Right atrium auricular region (tissue), 2 donors: ENCODE measurements at regions not wholly inside any gene's neighbourhood (a gene's known extent, or its start where the extent isn't known, plus 50 kb on each side); places are given as distances from the start of the nearest gene placed in this dataset.

Experiments used
- DNase-seq: peaks from one replicate; pipeline ENCODE4 v3.0.0-alpha.2; 2019; ENCODE audit warnings: low spot score
- H3K27ac ChIP-seq, 2 donors: fragments of 200-600 bp; sonication (generic); 1 replicate in 1 of 2; 2 replicates in 1 of 2; pipeline ENCODE4 v1.5.1; 2016 to 2019
- H3K27me3 ChIP-seq, 2 donors: fragments of 200-600 bp; sonication (generic); one replicate each; pipeline versions ENCODE4 v1.5.1 to v1.6.0; 2017 to 2019
- H3K36me3 ChIP-seq: fragments of 200-600 bp; sonication (generic); one replicate; pipeline ENCODE4 v1.5.1; 2016
- H3K4me1 ChIP-seq, 2 donors: fragments of 200-600 bp; sonication (generic); one replicate each; pipeline versions ENCODE4 v1.5.1 to v1.6.0; 2017 to 2019
- H3K4me3 ChIP-seq, 2 donors: fragments of 200-600 bp; sonication (generic); 1 replicate in 1 of 2; 2 replicates in 1 of 2; pipeline ENCODE4 v1.5.1; 2017 to 2019; ENCODE audit warnings: mild to moderate bottlenecking in 1 of 2, moderate library complexity in 1 of 2
- H3K9me3 ChIP-seq, 2 donors: fragments of 200-600 bp; sonication (generic); one replicate each; pipeline ENCODE4 v1.5.1; 2019
- TF ChIP-seq, protein P1 (sequence below), 2 donors: fragments of 200-600 bp; sonication (generic); IDR thresholded peaks; one replicate each; pipeline ENCODE4 v1.5.1; 2019; ENCODE audit warnings: antibody characterized with exemption in 2 of 2

GRCh38 chr2:121862286-121862685, 106.8 kb downstream of the TSN start:
- H3K4me3 ChIP-seq = no peak overlapping the region
- no peak overlapping the region for H3K27ac ChIP-seq
- no peak for DNase-seq
- TF ChIP-seq, protein P1, sequence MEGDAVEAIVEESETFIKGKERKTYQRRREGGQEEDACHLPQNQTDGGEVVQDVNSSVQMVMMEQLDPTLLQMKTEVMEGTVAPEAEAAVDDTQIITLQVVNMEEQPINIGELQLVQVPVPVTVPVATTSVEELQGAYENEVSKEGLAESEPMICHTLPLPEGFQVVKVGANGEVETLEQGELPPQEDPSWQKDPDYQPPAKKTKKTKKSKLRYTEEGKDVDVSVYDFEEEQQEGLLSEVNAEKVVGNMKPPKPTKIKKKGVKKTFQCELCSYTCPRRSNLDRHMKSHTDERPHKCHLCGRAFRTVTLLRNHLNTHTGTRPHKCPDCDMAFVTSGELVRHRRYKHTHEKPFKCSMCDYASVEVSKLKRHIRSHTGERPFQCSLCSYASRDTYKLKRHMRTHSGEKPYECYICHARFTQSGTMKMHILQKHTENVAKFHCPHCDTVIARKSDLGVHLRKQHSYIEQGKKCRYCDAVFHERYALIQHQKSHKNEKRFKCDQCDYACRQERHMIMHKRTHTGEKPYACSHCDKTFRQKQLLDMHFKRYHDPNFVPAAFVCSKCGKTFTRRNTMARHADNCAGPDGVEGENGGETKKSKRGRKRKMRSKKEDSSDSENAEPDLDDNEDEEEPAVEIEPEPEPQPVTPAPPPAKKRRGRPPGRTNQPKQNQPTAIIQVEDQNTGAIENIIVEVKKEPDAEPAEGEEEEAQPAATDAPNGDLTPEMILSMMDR (IDR thresholded peaks at IDR 0.05) = no peak
- no peaks in the 10 kb centered on the region for H3K36me3 ChIP-seq
- no peaks in the 10 kb centered on the region for H3K9me3 ChIP-seq
- no peaks in the 10 kb centered on the region for H3K27me3 ChIP-seq
- no peaks in the 10 kb centered on the region for H3K4me1 ChIP-seq

GRCh38 chr2:121865914-121866313, 110.5 kb downstream of the TSN start:
- no peak overlapping the region for H3K27ac ChIP-seq
- DNase-seq = no peak
- no peaks in the 10 kb centered on the region for H3K27me3 ChIP-seq

DNA sequence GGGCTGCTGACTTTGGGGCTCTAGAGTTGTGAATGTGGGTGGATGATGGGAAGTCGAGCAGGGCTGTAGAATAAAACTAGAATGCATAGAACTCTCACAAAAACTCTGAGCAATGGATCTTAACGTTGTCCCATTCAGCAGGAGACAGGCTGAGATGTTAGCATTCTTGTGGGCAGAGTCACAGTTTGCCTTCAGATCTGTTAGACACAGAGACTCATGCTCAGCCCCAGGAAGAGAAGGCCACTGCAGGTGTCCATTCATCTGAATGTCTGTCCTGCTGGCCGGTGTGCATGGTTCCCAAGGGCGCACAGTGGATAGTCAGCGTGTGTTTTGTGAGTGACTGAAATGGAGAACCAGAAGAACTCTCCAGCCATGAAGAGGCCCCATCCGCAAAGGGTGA, 111.3 kb downstream of the TSN start:
- no peak overlapping the region for H3K4me3 ChIP-seq
- no peaks in the 10 kb centered on the region for H3K4me1 ChIP-seq
- no peaks in the 10 kb centered on the region for H3K27me3 ChIP-seq
- no peaks in the 10 kb centered on the region for H3K36me3 ChIP-seq
- TF ChIP-seq, protein P1 (IDR thresholded peaks at IDR 0.05) = no peak
- H3K9me3 ChIP-seq = no peaks in the 10 kb centered on the region
- DNase-seq = no peak
- H3K27ac ChIP-seq = no peak overlapping the region

More at GRCh38 chr2:121865914-121866313, 110.5 kb downstream of the TSN start:
- no peaks in the 10 kb centered on the region for H3K4me1 ChIP-seq
- no peaks in the 10 kb centered on the region for H3K36me3 ChIP-seq
- H3K9me3 ChIP-seq = no peaks in the 10 kb centered on the region
- no peak overlapping the region for H3K4me3 ChIP-seq
- TF ChIP-seq, protein P1 (IDR thresholded peaks at IDR 0.05) = no peak

DNA sequence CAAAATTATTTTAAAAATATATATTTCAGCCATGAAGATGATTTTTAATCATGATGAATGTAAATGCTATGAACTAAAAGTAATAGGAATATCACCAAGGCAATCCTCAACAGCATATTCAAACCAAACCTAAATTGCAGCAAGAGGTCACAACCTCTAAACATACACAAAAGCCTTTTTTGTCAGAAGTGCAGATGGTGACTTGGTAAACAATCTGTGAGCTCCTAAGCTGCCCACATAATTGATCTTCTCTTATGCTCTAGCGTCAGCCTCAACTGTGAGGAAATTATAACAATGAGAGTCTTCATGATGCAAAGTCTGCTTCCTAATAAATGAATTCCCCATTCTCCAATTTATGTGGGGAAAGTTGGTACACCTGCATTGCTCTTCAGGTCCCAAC, 113.2 kb downstream of the TSN start:
- Histone ChIP-seq H3K4me3 (no peak overlapping the region), H3K4me1 (no peaks in the 10 kb centered on the region), H3K9me3 (no peaks in the 10 kb centered on the region), H3K27me3 (no peaks in the 10 kb centered on the region), H3K36me3 (no peaks in the 10 kb centered on the region), H3K27ac (no peak overlapping the region)
- TF ChIP-seq, protein P1 (IDR thresholded peaks at IDR 0.05) = no peak
- DNase-seq = no peak

- DNase-seq = no peak
- Histone ChIP-seq H3K27ac (no peak overlapping the region), H3K4me3 (no peak overlapping the region), H3K36me3 (no peaks in the 10 kb centered on the region), H3K9me3 (no peaks in the 10 kb centered on the region), H3K27me3 (no peaks in the 10 kb centered on the region), H3K4me1 (no peaks in the 10 kb centered on the region)
- TF ChIP-seq, protein P1 (IDR thresholded peaks at IDR 0.05) = no peak
Observed at GRCh38 chr2:121869363-121869762, 113.9 kb downstream of the TSN start.

DNA sequence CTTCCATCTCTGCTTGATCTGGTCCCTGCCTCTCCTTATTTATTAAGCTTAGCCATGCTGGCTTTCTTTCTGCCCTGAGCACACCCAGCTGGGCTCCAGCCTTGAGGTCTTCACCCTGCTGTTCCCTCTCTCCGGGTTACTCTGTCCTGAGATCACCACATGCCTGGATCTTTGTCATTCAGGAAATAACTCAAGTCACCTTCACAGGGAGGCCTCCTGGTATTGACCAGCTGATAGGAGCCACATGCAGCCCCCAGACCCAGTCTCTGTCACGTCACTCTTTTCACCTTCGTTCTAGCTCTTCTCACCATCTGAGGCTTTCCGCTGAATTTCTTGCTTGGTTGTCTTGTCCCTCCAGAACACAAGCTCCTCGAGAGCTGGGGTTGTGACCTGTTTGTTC, 114.4 kb downstream of the TSN start:
- no peaks in the 10 kb centered on the region for H3K27me3 ChIP-seq
- no peak overlapping the region for H3K27ac ChIP-seq
- DNase-seq = no peak
- no peaks in the 10 kb centered on the region for H3K36me3 ChIP-seq
- H3K4me1 ChIP-seq = no peaks in the 10 kb centered on the region
- TF ChIP-seq, protein P1 (IDR thresholded peaks at IDR 0.05) = no peak
- no peak overlapping the region for H3K4me3 ChIP-seq
- no peaks in the 10 kb centered on the region for H3K9me3 ChIP-seq
